ENCODE measurements at regions not wholly inside any gene's neighbourhood (a gene's known extent, or its start where the extent isn't known, plus 50 kb on each side); places are given as distances from the start of the nearest gene placed in this dataset.

GRCh38 chr6:14664112-14664601 lies 546.6 kb downstream of the CD83 start:
- Mint-ChIP-seq H3K4me1 (peaks cover 22 to 32% (median 28%) of the 10 kb centered on the region in 3 donors), H3K36me3 (no peaks in the 10 kb centered on the region), H3K27ac (peak overlapping the region; percentile 89 to 94 (median 93)), H3K4me3 (peak overlapping the region; percentile 36 to 79 (median 60)), H3K27me3 (peaks cover 1% of the 10 kb centered on the region), H3K9me3 (no peaks in the 10 kb centered on the region)

GRCh38 chr6:14664621-14665315 lies 547.2 kb downstream of the CD83 start:
- Mint-ChIP-seq H3K4me3 (peak overlapping the region; percentile 36 to 79 (median 60)), H3K4me1 (peaks cover 20 to 28% (median 26%) of the 10 kb centered on the region in 3 donors), H3K27me3 (peaks cover 1% of the 10 kb centered on the region), H3K36me3 (no peaks in the 10 kb centered on the region), H3K27ac (peak overlapping the region; percentile 89 to 94 (median 93)), H3K9me3 (no peaks in the 10 kb centered on the region)

- Mint-ChIP-seq H3K27me3 (peaks cover 1% of the 10 kb centered on the region), H3K4me3 (peak overlapping the region in 3 of 4 donors; percentile 10 to 61 (median 56))
Observed at GRCh38 chr6:14665827-14666724, 548.5 kb downstream of the CD83 start.

GRCh38 chr6:14670806-14671205 lies 553.2 kb downstream of the CD83 start:
- Mint-ChIP-seq H3K9me3 (no peaks in the 10 kb centered on the region), H3K36me3 (no peaks in the 10 kb centered on the region), H3K27ac (no peak overlapping the region), H3K4me1 (peaks cover 13 to 28% (median 15%) of the 10 kb centered on the region in 3 donors), H3K27me3 (no peaks in the 10 kb centered on the region), H3K4me3 (no peak overlapping the region)

More at GRCh38 chr6:14665827-14666724, 548.5 kb downstream of the CD83 start:
- Mint-ChIP-seq H3K4me1 (peaks cover 21 to 30% (median 30%) of the 10 kb centered on the region in 3 donors), H3K27ac (peak overlapping the region; percentile 25 to 70 (median 69)), H3K36me3 (no peaks in the 10 kb centered on the region), H3K9me3 (no peaks in the 10 kb centered on the region)

GRCh38 chr6:14671261-14671681 lies 553.7 kb downstream of the CD83 start:
- no peak overlapping the region for H3K4me3 Mint-ChIP-seq
- no peak overlapping the region for H3K27ac Mint-ChIP-seq

GRCh38 chr6:14671937-14672336 lies 554.4 kb downstream of the CD83 start:
- H3K4me3 Mint-ChIP-seq: no peak overlapping the region
- peaks cover 4 to 17% (median 7%) of the 10 kb centered on the region in 3 donors for H3K4me1 Mint-ChIP-seq
- H3K27ac Mint-ChIP-seq: no peak overlapping the region
- no peaks in the 10 kb centered on the region for H3K9me3 Mint-ChIP-seq
- no peaks in the 10 kb centered on the region for H3K27me3 Mint-ChIP-seq
- H3K36me3 Mint-ChIP-seq: no peaks in the 10 kb centered on the region

More at GRCh38 chr6:14671261-14671681, 553.7 kb downstream of the CD83 start:
- H3K27me3 Mint-ChIP-seq: no peaks in the 10 kb centered on the region
- no peaks in the 10 kb centered on the region for H3K9me3 Mint-ChIP-seq
- H3K4me1 Mint-ChIP-seq: peaks cover 8 to 23% (median 11%) of the 10 kb centered on the region in 3 donors
- H3K36me3 Mint-ChIP-seq: no peaks in the 10 kb centered on the region

- no peak overlapping the region for H3K27ac Mint-ChIP-seq
- peaks cover 7 to 20% (median 8%) of the 10 kb centered on the region in 3 donors for H3K4me1 Mint-ChIP-seq
- no peaks in the 10 kb centered on the region for H3K9me3 Mint-ChIP-seq
- H3K36me3 Mint-ChIP-seq: no peaks in the 10 kb centered on the region
- no peak overlapping the region for H3K4me3 Mint-ChIP-seq
- H3K27me3 Mint-ChIP-seq: no peaks in the 10 kb centered on the region
Observed at GRCh38 chr6:14673201-14673600, 555.6 kb downstream of the CD83 start.

GRCh38 chr6:14674458-14674857 lies 556.9 kb downstream of the CD83 start:
- no peak overlapping the region for H3K27ac Mint-ChIP-seq

GRCh38 chr6:14674867-14675648 lies 557.5 kb downstream of the CD83 start:
- H3K36me3 Mint-ChIP-seq: no peaks in the 10 kb centered on the region
- H3K27me3 Mint-ChIP-seq: no peaks in the 10 kb centered on the region
- no peaks in the 10 kb centered on the region for H3K9me3 Mint-ChIP-seq
- H3K27ac Mint-ChIP-seq: no peak overlapping the region
- peaks cover 7 to 20% (median 8%) of the 10 kb centered on the region in 3 donors for H3K4me1 Mint-ChIP-seq
- H3K4me3 Mint-ChIP-seq: no peak overlapping the region

More at GRCh38 chr6:14674458-14674857, 556.9 kb downstream of the CD83 start:
- no peaks in the 10 kb centered on the region for H3K36me3 Mint-ChIP-seq
- H3K4me1 Mint-ChIP-seq: peaks cover 7 to 20% (median 8%) of the 10 kb centered on the region in 3 donors
- H3K4me3 Mint-ChIP-seq: no peak overlapping the region
- H3K27me3 Mint-ChIP-seq: no peaks in the 10 kb centered on the region
- H3K9me3 Mint-ChIP-seq: no peaks in the 10 kb centered on the region

GRCh38 chr6:14676064-14676463 lies 558.5 kb downstream of the CD83 start:
- no peak overlapping the region for H3K27ac Mint-ChIP-seq
- no peak overlapping the region for H3K4me3 Mint-ChIP-seq
- H3K9me3 Mint-ChIP-seq: no peaks in the 10 kb centered on the region
- no peaks in the 10 kb centered on the region for H3K36me3 Mint-ChIP-seq
- peaks cover 6 to 14% (median 6%) of the 10 kb centered on the region in 3 donors for H3K4me1 Mint-ChIP-seq
- H3K27me3 Mint-ChIP-seq: no peaks in the 10 kb centered on the region

- H3K4me3 Mint-ChIP-seq: no peak overlapping the region
- H3K27ac Mint-ChIP-seq: no peak overlapping the region
- peaks cover 0 to 11% (median 5%) of the 10 kb centered on the region in 3 donors for H3K4me1 Mint-ChIP-seq
- no peaks in the 10 kb centered on the region for H3K36me3 Mint-ChIP-seq
- H3K9me3 Mint-ChIP-seq: no peaks in the 10 kb centered on the region
- no peaks in the 10 kb centered on the region for H3K27me3 Mint-ChIP-seq
Observed at GRCh38 chr6:14676977-14677781, 559.6 kb downstream of the CD83 start.

GRCh38 chr6:14681699-14682487 lies 564.0 kb upstream of the JARID2 start:
- Mint-ChIP-seq H3K4me1 (peaks cover 0 to 13% (median 8%) of the 10 kb centered on the region in 3 donors), H3K27ac (no peak overlapping the region), H3K36me3 (no peaks in the 10 kb centered on the region), H3K27me3 (no peaks in the 10 kb centered on the region), H3K9me3 (no peaks in the 10 kb centered on the region), H3K4me3 (peak overlapping the region in 1 of 4 donors; percentile 2)

- no peaks in the 10 kb centered on the region for H3K9me3 Mint-ChIP-seq
- H3K27me3 Mint-ChIP-seq: no peaks in the 10 kb centered on the region
- H3K36me3 Mint-ChIP-seq: no peaks in the 10 kb centered on the region
- no peak overlapping the region for H3K4me3 Mint-ChIP-seq
- H3K27ac Mint-ChIP-seq: no peak overlapping the region
- peaks cover 0 to 9% (median 4%) of the 10 kb centered on the region in 3 donors for H3K4me1 Mint-ChIP-seq
Observed at GRCh38 chr6:14682812-14683211, 563.1 kb upstream of the JARID2 start.

Data from IgD-negative memory B cell (primary cell).